ENCODE measurements at regions not wholly inside any gene's neighbourhood (a gene's known extent, or its start where the extent isn't known, plus 50 kb on each side); places are given as distances from the start of the nearest gene placed in this dataset.

DNA sequence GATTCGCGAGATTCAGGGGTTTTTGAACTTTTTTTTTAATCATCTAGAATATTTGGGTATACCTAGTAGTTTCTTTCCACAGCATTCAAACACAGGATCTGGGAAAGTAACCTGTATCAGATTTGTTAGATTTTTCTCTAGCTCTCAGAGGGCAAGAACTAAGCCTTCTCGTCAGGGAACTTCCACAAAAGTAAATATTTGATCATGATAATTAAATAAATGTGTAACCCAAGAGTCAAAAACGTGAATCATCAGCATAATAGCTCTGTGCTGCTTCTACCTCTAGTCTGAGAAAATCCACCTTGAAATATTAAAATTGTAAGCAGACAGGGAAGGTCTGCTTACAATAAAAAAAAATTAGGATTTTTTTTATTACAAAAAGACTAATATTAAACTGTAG lies 225.7 kb upstream of the SPOPL start:
- DNase-seq (no peak), FAIRE-seq (no peak)
- TF ChIP-seq, protein P1, sequence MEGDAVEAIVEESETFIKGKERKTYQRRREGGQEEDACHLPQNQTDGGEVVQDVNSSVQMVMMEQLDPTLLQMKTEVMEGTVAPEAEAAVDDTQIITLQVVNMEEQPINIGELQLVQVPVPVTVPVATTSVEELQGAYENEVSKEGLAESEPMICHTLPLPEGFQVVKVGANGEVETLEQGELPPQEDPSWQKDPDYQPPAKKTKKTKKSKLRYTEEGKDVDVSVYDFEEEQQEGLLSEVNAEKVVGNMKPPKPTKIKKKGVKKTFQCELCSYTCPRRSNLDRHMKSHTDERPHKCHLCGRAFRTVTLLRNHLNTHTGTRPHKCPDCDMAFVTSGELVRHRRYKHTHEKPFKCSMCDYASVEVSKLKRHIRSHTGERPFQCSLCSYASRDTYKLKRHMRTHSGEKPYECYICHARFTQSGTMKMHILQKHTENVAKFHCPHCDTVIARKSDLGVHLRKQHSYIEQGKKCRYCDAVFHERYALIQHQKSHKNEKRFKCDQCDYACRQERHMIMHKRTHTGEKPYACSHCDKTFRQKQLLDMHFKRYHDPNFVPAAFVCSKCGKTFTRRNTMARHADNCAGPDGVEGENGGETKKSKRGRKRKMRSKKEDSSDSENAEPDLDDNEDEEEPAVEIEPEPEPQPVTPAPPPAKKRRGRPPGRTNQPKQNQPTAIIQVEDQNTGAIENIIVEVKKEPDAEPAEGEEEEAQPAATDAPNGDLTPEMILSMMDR (IDR thresholded peaks at IDR 0.05; ENCODE audit: borderline replicate concordance, extremely low read depth, insufficient read depth), result no peak
- Histone ChIP-seq H3K36me3 (ENCODE audit: control insufficient read depth in 2 of 3, insufficient read depth in 3 of 3, low read length in 3 of 3) (no peaks in the 10 kb centered on the region), H3K27ac (ENCODE audit: low read depth in 2 of 2, low read length in 2 of 2) (no peak overlapping the region), H3K9ac (ENCODE audit: low read length in 3 of 3) (no peak overlapping the region), H3K9me3 (ENCODE audit: control insufficient read depth in 2 of 3, insufficient read depth in 1 of 3, low read length in 3 of 3) (no peaks in the 10 kb centered on the region), H3K27me3 (ENCODE audit: control insufficient read depth, insufficient read depth, low read length) (no peaks in the 10 kb centered on the region), H3K4me3 (ENCODE audit: low read length in 3 of 3) (no peak overlapping the region), H3K4me1 (ENCODE audit: control insufficient read depth in 2 of 3, insufficient read depth in 2 of 3, low read depth in 1 of 3, low read length in 3 of 3) (peaks cover 4 to 21% (median 8%) of the 10 kb centered on the region in 3 donors)
- intact Hi-C loops (cut with DNase I), result no loop called here

DNA sequence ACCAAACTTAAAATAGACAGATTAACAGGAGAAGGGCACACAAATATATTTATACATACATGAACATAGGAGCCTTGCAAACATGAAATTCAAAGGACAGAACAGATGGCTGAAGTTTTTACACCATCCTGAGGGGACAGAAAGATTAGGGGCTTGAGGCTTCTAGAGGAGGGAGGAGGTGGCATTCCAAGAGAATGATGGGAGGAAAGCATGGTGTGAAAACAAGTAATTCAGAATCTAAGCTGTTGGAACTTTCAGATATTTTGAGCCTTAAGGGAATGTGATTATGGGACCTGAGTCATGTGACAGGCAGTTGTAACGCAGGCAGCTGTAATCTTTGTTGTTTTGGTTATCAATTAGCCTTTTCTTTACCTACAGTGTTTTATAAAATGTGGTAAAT lies 225.2 kb upstream of the SPOPL start:
- TF ChIP-seq, protein P1 (IDR thresholded peaks at IDR 0.05; ENCODE audit: borderline replicate concordance, extremely low read depth, insufficient read depth), result no peak
- Histone ChIP-seq H3K36me3 (ENCODE audit: control insufficient read depth in 2 of 3, insufficient read depth in 3 of 3, low read length in 3 of 3) (no peaks in the 10 kb centered on the region), H3K4me1 (ENCODE audit: control insufficient read depth in 2 of 3, insufficient read depth in 2 of 3, low read depth in 1 of 3, low read length in 3 of 3) (peaks cover 4 to 21% (median 8%) of the 10 kb centered on the region in 3 donors), H3K27me3 (ENCODE audit: control insufficient read depth, insufficient read depth, low read length) (no peaks in the 10 kb centered on the region), H3K9me3 (ENCODE audit: control insufficient read depth in 2 of 3, insufficient read depth in 1 of 3, low read length in 3 of 3) (no peaks in the 10 kb centered on the region), H3K4me3 (ENCODE audit: low read length in 3 of 3) (no peak overlapping the region), H3K27ac (ENCODE audit: low read depth in 2 of 2, low read length in 2 of 2) (peak overlapping the region in 1 of 2 donors; percentile 24), H3K9ac (ENCODE audit: low read length in 3 of 3) (no peak overlapping the region)
- FAIRE-seq, result no peak
- intact Hi-C loops (cut with DNase I), result no loop called here
- no peak for DNase-seq

DNA sequence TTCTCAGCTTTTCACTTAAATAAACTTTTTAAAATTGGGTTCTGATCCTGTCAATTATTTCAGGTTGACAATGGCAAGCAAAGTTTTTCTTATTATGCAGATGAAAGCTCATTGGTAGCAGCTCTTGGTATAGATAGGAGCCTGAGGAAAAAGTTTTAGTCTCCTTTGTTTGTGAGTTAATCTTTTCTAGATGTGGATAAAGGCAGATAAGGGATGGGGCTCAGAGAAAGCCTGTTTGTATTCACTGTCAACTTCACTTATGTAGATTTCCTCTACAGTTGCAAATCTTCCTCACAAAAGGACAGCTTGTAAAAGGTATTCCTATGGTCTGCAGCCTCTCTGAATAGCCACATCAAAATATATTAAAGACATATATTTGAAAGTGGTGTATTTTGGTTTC lies 224.5 kb upstream of the SPOPL start:
- Histone ChIP-seq H3K27me3 (ENCODE audit: control insufficient read depth, insufficient read depth, low read length) (no peaks in the 10 kb centered on the region), H3K9me3 (ENCODE audit: control insufficient read depth in 2 of 3, insufficient read depth in 1 of 3, low read length in 3 of 3) (no peaks in the 10 kb centered on the region), H3K4me3 (ENCODE audit: low read length in 3 of 3) (no peak overlapping the region), H3K4me1 (ENCODE audit: control insufficient read depth in 2 of 3, insufficient read depth in 2 of 3, low read depth in 1 of 3, low read length in 3 of 3) (peaks cover 4 to 21% (median 8%) of the 10 kb centered on the region in 3 donors), H3K36me3 (ENCODE audit: control insufficient read depth in 2 of 3, insufficient read depth in 3 of 3, low read length in 3 of 3) (no peaks in the 10 kb centered on the region), H3K27ac (ENCODE audit: low read depth in 2 of 2, low read length in 2 of 2) (no peak overlapping the region), H3K9ac (ENCODE audit: low read length in 3 of 3) (no peak overlapping the region)
- FAIRE-seq, result no peak
- intact Hi-C loops (cut with DNase I), result no loop called here
- DNase-seq, result no peak
- TF ChIP-seq, protein P1 (IDR thresholded peaks at IDR 0.05; ENCODE audit: borderline replicate concordance, extremely low read depth, insufficient read depth), result no peak

GRCh38 chr2:138279871-138280270 lies 221.7 kb upstream of the SPOPL start:
- H3K27me3 ChIP-seq (ENCODE audit: control insufficient read depth, insufficient read depth, low read length), result no peaks in the 10 kb centered on the region
- intact Hi-C loops (cut with DNase I), result no loop called here
- FAIRE-seq (no peak), DNase-seq (no peak)
- H3K4me3 ChIP-seq (ENCODE audit: low read length in 3 of 3), result no peak overlapping the region
- TF ChIP-seq, protein P1 (IDR thresholded peaks at IDR 0.05; ENCODE audit: borderline replicate concordance, extremely low read depth, insufficient read depth), result no peak
- H3K9ac ChIP-seq (ENCODE audit: low read length in 3 of 3), result no peak overlapping the region
- H3K4me1 ChIP-seq (ENCODE audit: control insufficient read depth in 2 of 3, insufficient read depth in 2 of 3, low read depth in 1 of 3, low read length in 3 of 3), result peaks cover 3 to 16% (median 4%) of the 10 kb centered on the region in 3 donors
- H3K9me3 ChIP-seq (ENCODE audit: control insufficient read depth in 2 of 3, insufficient read depth in 1 of 3, low read length in 3 of 3), result no peaks in the 10 kb centered on the region
- H3K27ac ChIP-seq (ENCODE audit: low read depth in 2 of 2, low read length in 2 of 2), result no peak overlapping the region
- no peaks in the 10 kb centered on the region for H3K36me3 ChIP-seq (ENCODE audit: control insufficient read depth in 2 of 3, insufficient read depth in 3 of 3, low read length in 3 of 3)
